Activated T-helper 17 cell treated with anti-CD3 and anti-CD28 coated beads, Interleukin-2, amount 50 U/mL, for 72 hours (primary cell): ENCODE measurements at regions not wholly inside any gene's neighbourhood (a gene's known extent, or its start where the extent isn't known, plus 50 kb on each side); places are given as distances from the start of the nearest gene placed in this dataset.
"Not testable (repeated sequence)": the region's sequence is repeated elsewhere in the genome, so short reads cannot be mapped to it uniquely, and the experiment has no call there.

ENCODE experiments used
- ATAC-seq: fragments of 150-1000 bp; cut with Tn5 transposase; replicated peaks from 2 replicates; pipeline ENCODE4 v1.10.0; 2021; ENCODE audit warnings: mild to moderate bottlenecking, moderate library complexity
- H3K27ac Mint-ChIP-seq: one replicate; pipeline ENCODE4 v1.8.0; 2022; ENCODE audit warnings: mixed read lengths
- H3K27me3 Mint-ChIP-seq: one replicate; pipeline ENCODE4 v1.8.0; 2022; ENCODE audit warnings: mixed read lengths
- H3K36me3 Mint-ChIP-seq: one replicate; pipeline ENCODE4 v1.8.0; 2022; ENCODE audit warnings: low read depth, mild to moderate bottlenecking, mixed read lengths
- H3K4me1 Mint-ChIP-seq: one replicate; pipeline ENCODE4 v1.8.0; 2022; ENCODE audit warnings: mixed read lengths
- H3K4me3 Mint-ChIP-seq: one replicate; pipeline ENCODE4 v1.8.0; 2022; ENCODE audit warnings: mild to moderate bottlenecking, mixed read lengths
- H3K9me3 Mint-ChIP-seq: one replicate; pipeline ENCODE4 v1.8.0; 2022; ENCODE audit warnings: mixed read lengths

DNA sequence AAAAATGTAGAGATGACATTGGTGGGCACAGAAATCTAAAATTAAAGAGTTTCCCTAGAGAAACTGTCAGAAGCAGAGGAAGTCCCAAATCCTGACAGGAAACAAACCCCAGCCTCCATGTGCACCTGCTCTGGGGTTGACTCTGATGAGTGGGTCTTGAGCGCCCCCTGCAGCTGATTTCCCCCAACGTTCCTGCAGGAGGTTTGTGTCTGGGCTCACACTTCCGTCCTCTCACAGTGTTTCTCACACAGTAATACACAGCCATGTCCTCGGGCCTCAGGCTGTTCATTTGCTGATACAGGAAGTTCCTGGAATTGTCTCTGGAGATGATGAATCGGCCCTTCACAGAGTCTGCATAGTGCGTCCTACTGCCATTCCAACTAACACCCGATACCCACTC, 670.1 kb downstream of the TMEM121 start:
- H3K27me3 Mint-ChIP-seq = peaks cover 32% of the 10 kb centered on the region
- peaks cover 22% of the 10 kb centered on the region for H3K4me1 Mint-ChIP-seq
- H3K27ac Mint-ChIP-seq = not testable (repeated sequence)

GRCh38 chr14:106197264-106197663, 670.9 kb downstream of the TMEM121 start:
- H3K27ac Mint-ChIP-seq, H3K36me3 Mint-ChIP-seq, H3K4me3 Mint-ChIP-seq, H3K9me3 Mint-ChIP-seq, ATAC-seq: not testable (repeated sequence)
- Mint-ChIP-seq H3K4me1 (peaks cover 21% of the 10 kb centered on the region), H3K27me3 (peaks cover 35% of the 10 kb centered on the region)

More for the DNA sequence above, 670.1 kb downstream of the TMEM121 start:
- H3K36me3 Mint-ChIP-seq, ATAC-seq, H3K9me3 Mint-ChIP-seq, H3K4me3 Mint-ChIP-seq: not testable (repeated sequence)

DNA sequence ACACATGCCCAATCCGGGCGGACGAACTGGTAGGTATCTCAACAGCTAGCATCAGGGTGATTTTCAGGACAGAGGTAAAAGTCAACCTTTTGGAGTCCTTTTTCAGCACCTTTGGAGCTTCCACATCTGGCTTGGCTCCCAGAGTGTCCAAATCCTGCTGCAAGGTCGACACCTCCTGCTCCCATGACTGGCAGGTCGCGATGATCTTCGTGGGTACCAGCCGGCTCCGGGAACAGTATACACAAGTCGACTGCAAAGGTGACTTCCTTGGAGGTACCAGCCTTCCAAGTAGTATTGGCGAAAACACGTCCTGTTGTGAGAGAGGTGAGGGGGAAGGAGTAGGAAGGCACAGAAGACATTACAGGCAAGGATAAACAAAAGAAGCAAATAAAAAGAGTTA, 672.7 kb downstream of the TMEM121 start:
- H3K4me3 Mint-ChIP-seq = no peak overlapping the region

DNA sequence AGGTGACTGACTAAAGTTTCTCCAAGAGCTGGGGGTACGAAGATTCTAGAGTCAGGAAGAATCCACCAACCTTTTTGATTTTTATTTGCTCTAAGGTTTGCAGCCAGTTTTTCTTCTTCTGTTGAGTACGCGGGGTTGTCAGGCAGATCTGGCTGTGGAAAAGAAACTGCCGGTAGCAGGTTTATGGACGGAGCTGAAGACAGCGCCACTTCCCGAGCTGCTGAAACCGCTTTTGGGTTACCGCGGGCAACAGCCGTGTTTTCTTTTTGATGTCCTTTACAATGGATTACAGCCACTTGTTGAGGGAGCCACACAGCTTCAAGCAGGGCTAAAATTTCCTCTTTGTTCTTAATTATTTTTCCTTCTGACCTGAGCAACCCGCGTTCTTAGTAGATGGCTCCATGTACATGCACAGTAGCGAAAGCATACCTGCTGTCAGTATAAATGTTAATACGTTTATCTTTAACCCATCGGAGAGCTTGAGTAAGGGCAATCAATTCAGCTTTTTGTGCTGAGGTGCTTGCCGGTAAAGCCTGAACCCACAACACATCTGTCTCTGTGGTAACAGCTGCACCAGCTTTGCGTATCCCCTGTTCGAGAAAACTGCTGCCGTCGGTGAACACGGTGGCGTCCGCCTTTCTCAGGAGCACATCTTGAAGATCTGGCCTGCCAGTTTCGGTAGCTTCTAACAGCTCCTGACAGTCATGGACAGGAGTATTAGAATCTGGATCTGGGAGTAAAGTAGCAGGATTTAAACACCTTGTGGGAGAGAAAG, 674.3 kb downstream of the TMEM121 start:
- peak; percentile 31 for ATAC-seq
- H3K27ac Mint-ChIP-seq = no peak overlapping the region
- H3K9me3 Mint-ChIP-seq = no peaks in the 10 kb centered on the region
- peaks cover 11% of the 10 kb centered on the region for H3K4me1 Mint-ChIP-seq
- no peaks in the 10 kb centered on the region for H3K36me3 Mint-ChIP-seq
- H3K4me3 Mint-ChIP-seq = peak overlapping the region; percentile 57
- H3K27me3 Mint-ChIP-seq = peaks cover 50% of the 10 kb centered on the region

More for the DNA sequence above, 672.7 kb downstream of the TMEM121 start:
- H3K36me3 Mint-ChIP-seq = no peaks in the 10 kb centered on the region
- peaks cover 11% of the 10 kb centered on the region for H3K4me1 Mint-ChIP-seq
- no peak overlapping the region for H3K27ac Mint-ChIP-seq
- ATAC-seq = no peak
- H3K27me3 Mint-ChIP-seq = peaks cover 42% of the 10 kb centered on the region
- H3K9me3 Mint-ChIP-seq = no peaks in the 10 kb centered on the region

- H3K4me3 Mint-ChIP-seq = peak overlapping the region; percentile 57
Measured at GRCh38 chr14:106201376-106201775, 675.0 kb downstream of the TMEM121 start.

GRCh38 chr14:106203438-106203837, 677.1 kb downstream of the TMEM121 start:
- ATAC-seq = no peak
- no peaks in the 10 kb centered on the region for H3K9me3 Mint-ChIP-seq
- H3K36me3 Mint-ChIP-seq = no peaks in the 10 kb centered on the region
- peaks cover 61% of the 10 kb centered on the region for H3K27me3 Mint-ChIP-seq
- no peak overlapping the region for H3K4me3 Mint-ChIP-seq
- H3K4me1 Mint-ChIP-seq = peaks cover 11% of the 10 kb centered on the region
- H3K27ac Mint-ChIP-seq = no peak overlapping the region

More at GRCh38 chr14:106201376-106201775, 675.0 kb downstream of the TMEM121 start:
- H3K27ac Mint-ChIP-seq = no peak overlapping the region
- no peaks in the 10 kb centered on the region for H3K9me3 Mint-ChIP-seq
- no peak for ATAC-seq
- no peaks in the 10 kb centered on the region for H3K36me3 Mint-ChIP-seq
- peaks cover 53% of the 10 kb centered on the region for H3K27me3 Mint-ChIP-seq
- H3K4me1 Mint-ChIP-seq = peaks cover 11% of the 10 kb centered on the region

- Mint-ChIP-seq H3K4me1 (peaks cover 11% of the 10 kb centered on the region), H3K36me3 (no peaks in the 10 kb centered on the region), H3K27me3 (peaks cover 57% of the 10 kb centered on the region), H3K27ac (no peak overlapping the region), H3K9me3 (no peaks in the 10 kb centered on the region), H3K4me3 (no peak overlapping the region)
- no peak for ATAC-seq
Measured at GRCh38 chr14:106204063-106204462, 677.7 kb downstream of the TMEM121 start.

GRCh38 chr14:106207316-106207715, 680.9 kb downstream of the TMEM121 start:
- H3K27ac Mint-ChIP-seq = peak overlapping the region; percentile 15
- H3K27me3 Mint-ChIP-seq = peaks cover 33% of the 10 kb centered on the region
- H3K4me1 Mint-ChIP-seq = peaks cover 6% of the 10 kb centered on the region
- no peak overlapping the region for H3K4me3 Mint-ChIP-seq
- no peaks in the 10 kb centered on the region for H3K9me3 Mint-ChIP-seq
- H3K36me3 Mint-ChIP-seq = no peaks in the 10 kb centered on the region
- peak; percentile 51 for ATAC-seq

DNA sequence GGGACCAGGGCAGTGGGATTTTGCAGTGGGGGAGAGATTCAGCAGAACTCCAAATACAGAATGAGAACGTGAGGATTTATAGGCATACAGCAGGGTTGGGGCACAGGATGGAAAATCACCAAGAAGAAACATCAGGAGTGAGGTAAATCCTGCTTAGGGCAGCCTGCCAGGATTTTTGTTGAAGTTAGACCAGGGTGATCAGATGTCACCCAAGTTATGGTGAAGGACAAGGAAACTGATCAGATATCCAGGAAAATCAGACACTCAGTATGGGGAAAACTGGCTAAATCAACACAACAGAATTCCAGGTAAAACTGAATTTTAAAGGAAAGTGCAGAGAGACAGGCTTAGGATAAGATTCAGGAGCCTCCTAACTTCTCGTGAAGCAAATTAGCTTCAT, 682.4 kb downstream of the TMEM121 start:
- H3K9me3 Mint-ChIP-seq = no peaks in the 10 kb centered on the region
- ATAC-seq = no peak
- H3K36me3 Mint-ChIP-seq = no peaks in the 10 kb centered on the region

GRCh38 chr14:106209755-106210154, 683.4 kb downstream of the TMEM121 start:
- Mint-ChIP-seq H3K27ac (no peak overlapping the region), H3K27me3 (peaks cover 29% of the 10 kb centered on the region)
- peak; percentile 52 for ATAC-seq

More for the DNA sequence above, 682.4 kb downstream of the TMEM121 start:
- peaks cover 32% of the 10 kb centered on the region for H3K27me3 Mint-ChIP-seq
- peaks cover 6% of the 10 kb centered on the region for H3K4me1 Mint-ChIP-seq
- no peak overlapping the region for H3K27ac Mint-ChIP-seq
- H3K4me3 Mint-ChIP-seq = no peak overlapping the region

GRCh38 chr14:106210650-106211049, 684.3 kb downstream of the TMEM121 start:
- Mint-ChIP-seq H3K4me3 (no peak overlapping the region), H3K36me3 (no peaks in the 10 kb centered on the region), H3K27ac (no peak overlapping the region), H3K27me3 (peaks cover 25% of the 10 kb centered on the region), H3K9me3 (no peaks in the 10 kb centered on the region), H3K4me1 (peaks cover 6% of the 10 kb centered on the region)
- ATAC-seq = peak; percentile 64

More at GRCh38 chr14:106209755-106210154, 683.4 kb downstream of the TMEM121 start:
- peaks cover 6% of the 10 kb centered on the region for H3K4me1 Mint-ChIP-seq
- peak overlapping the region; percentile 12 for H3K4me3 Mint-ChIP-seq
- H3K9me3 Mint-ChIP-seq = no peaks in the 10 kb centered on the region
- no peaks in the 10 kb centered on the region for H3K36me3 Mint-ChIP-seq

GRCh38 chr14:106211334-106211900, 685.0 kb downstream of the TMEM121 start:
- ATAC-seq = no peak
- Mint-ChIP-seq H3K4me1 (peaks cover 6% of the 10 kb centered on the region), H3K27me3 (peaks cover 21% of the 10 kb centered on the region), H3K36me3 (no peaks in the 10 kb centered on the region), H3K27ac (no peak overlapping the region), H3K4me3 (no peak overlapping the region), H3K9me3 (no peaks in the 10 kb centered on the region)

- Mint-ChIP-seq H3K4me1 (peaks cover 3% of the 10 kb centered on the region), H3K9me3 (no peaks in the 10 kb centered on the region), H3K27ac (no peak overlapping the region), H3K36me3 (no peaks in the 10 kb centered on the region), H3K27me3 (peaks cover 6% of the 10 kb centered on the region), H3K4me3 (no peak overlapping the region)
- ATAC-seq = peak; percentile 61
Measured at GRCh38 chr14:106215229-106215628, 688.8 kb downstream of the TMEM121 start.

DNA sequence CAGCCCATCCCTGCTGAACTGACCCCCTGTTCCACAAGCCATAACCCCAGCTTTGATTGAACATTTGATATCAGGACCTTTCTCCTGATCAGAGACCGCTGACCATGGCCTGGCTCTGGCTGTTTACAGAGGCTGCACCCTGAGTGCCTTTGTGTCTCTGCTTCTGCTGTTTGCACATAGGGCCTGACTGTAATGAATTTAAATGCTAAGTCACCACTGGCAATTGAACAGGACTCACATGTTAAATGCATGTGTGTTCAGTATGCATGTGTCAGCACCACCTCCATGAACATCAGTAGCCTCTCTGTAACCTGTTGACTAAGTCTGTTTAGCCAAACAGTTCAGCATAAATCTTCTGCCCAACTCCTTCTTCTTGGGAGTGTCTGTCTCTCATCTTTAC, 690.3 kb downstream of the TMEM121 start:
- peaks cover 6% of the 10 kb centered on the region for H3K27me3 Mint-ChIP-seq

GRCh38 chr14:106218174-106218573, 691.8 kb downstream of the TMEM121 start:
- Mint-ChIP-seq H3K27me3 (peaks cover 6% of the 10 kb centered on the region), H3K9me3 (no peaks in the 10 kb centered on the region), H3K36me3 (no peaks in the 10 kb centered on the region), H3K4me3 (no peak overlapping the region), H3K4me1 (peaks cover 9% of the 10 kb centered on the region), H3K27ac (no peak overlapping the region)
- ATAC-seq = no peak

More for the DNA sequence above, 690.3 kb downstream of the TMEM121 start:
- no peak for ATAC-seq
- Mint-ChIP-seq H3K27ac (no peak overlapping the region), H3K9me3 (no peaks in the 10 kb centered on the region), H3K4me1 (peaks cover 5% of the 10 kb centered on the region), H3K36me3 (no peaks in the 10 kb centered on the region), H3K4me3 (no peak overlapping the region)
